HG02973 (cell line): ENCODE measurements at regions not wholly inside any gene's neighbourhood (a gene's known extent, or its start where the extent isn't known, plus 50 kb on each side); places are given as distances from the start of the nearest gene placed in this dataset.
A peak's percentile ranks its signal among the peaks of the same experiment; 100 is the strongest.
"Not testable (repeated sequence)": the region's sequence is repeated elsewhere in the genome, so short reads cannot be mapped to it uniquely, and the experiment has no call there.

Experiments used
- ATAC-seq: cut with Tn5 transposase; IDR thresholded peaks from one replicate; pipeline ENCODE4 v1.9.1; 2021; ENCODE audit warnings: moderate library complexity; ENCODE audit not compliant: unreplicated experiment

- ATAC-seq = no peak
These were observed 113.6 kb upstream of the NXPH2 start for GRCh38 chr2:138893746-138894145.

GRCh38 chr2:138881126-138881525 lies 100.9 kb upstream of the NXPH2 start:
- no peak for ATAC-seq

GRCh38 chr2:138879931-138880330 lies 99.7 kb upstream of the NXPH2 start:
- ATAC-seq = no peak

- no peak for ATAC-seq
These were observed 97.2 kb upstream of the NXPH2 start for GRCh38 chr2:138877421-138877820.

- ATAC-seq = no peak
These were observed 94.1 kb upstream of the NXPH2 start for GRCh38 chr2:138874251-138874650.

- not testable (repeated sequence) for ATAC-seq
These were observed 91.9 kb upstream of the NXPH2 start for GRCh38 chr2:138872116-138872515.

- ATAC-seq = no peak
These were observed 91.1 kb upstream of the NXPH2 start for GRCh38 chr2:138871312-138871711.

- no peak for ATAC-seq
These were observed 87.2 kb upstream of the NXPH2 start for GRCh38 chr2:138867341-138867740.

- ATAC-seq = no peak
These were observed 86.6 kb upstream of the NXPH2 start for GRCh38 chr2:138866797-138867196.

GRCh38 chr2:138853761-138854160 lies 73.6 kb upstream of the NXPH2 start:
- no peak for ATAC-seq

- ATAC-seq = no peak
These were observed 73.1 kb upstream of the NXPH2 start for GRCh38 chr2:138853296-138853695.

- ATAC-seq = peak; percentile 92
These were observed 66.1 kb upstream of the NXPH2 start for GRCh38 chr2:138846216-138846821.

GRCh38 chr2:138842341-138842740 lies 62.2 kb upstream of the NXPH2 start:
- no peak for ATAC-seq

- ATAC-seq = no peak
These were observed 61.3 kb upstream of the NXPH2 start for GRCh38 chr2:138841459-138841858.

GRCh38 chr2:138838851-138839620 lies 58.8 kb upstream of the NXPH2 start:
- no peak for ATAC-seq

- ATAC-seq = no peak
These were observed 51.5 kb upstream of the NXPH2 start for GRCh38 chr2:138831691-138832090.

GRCh38 chr2:138831154-138831553 lies 51.0 kb upstream of the NXPH2 start:
- no peak for ATAC-seq

- ATAC-seq = no peak
These were observed 50.4 kb upstream of the NXPH2 start for GRCh38 chr2:138830547-138830946.
